ENCODE measurements at regions not wholly inside any gene's neighbourhood (a gene's known extent, or its start where the extent isn't known, plus 50 kb on each side); places are given as distances from the start of the nearest gene placed in this dataset.
A peak's percentile ranks its signal among the peaks of the same experiment; 100 is the strongest.

- H3K27me3 Mint-ChIP-seq (ENCODE audit: low read depth): no peaks in the 10 kb centered on the region; the same call in 1 of the 2 replicates
- ChIA-PET CTCF (interaction anchor here (1.4 kb wide), 1 partner anchor 315 kb away, joined by 3 read pairs; no protein-coding TSS in a partner anchor), POLR2A (no interaction called here)
- DNase-seq (ENCODE audit: low spot score) (no peak), ATAC-seq (no peak)
- no peak overlapping the region for H3K4me3 Mint-ChIP-seq
- H3K27ac Mint-ChIP-seq: no peak overlapping the region
- peaks cover 24% of the 10 kb centered on the region for H3K4me1 Mint-ChIP-seq
- H3K9me3 Mint-ChIP-seq: no peaks in the 10 kb centered on the region
- H3K36me3 Mint-ChIP-seq: no peaks in the 10 kb centered on the region
- TF ChIP-seq NR1H2 (CRISPR knock-in tag; IDR thresholded peaks at IDR 0.05): no peak
- TF ChIP-seq TP53 (CRISPR knock-in tag; IDR thresholded peaks at IDR 0.05): no peak
- no peak for TF ChIP-seq ESRRA (CRISPR knock-in tag; IDR thresholded peaks at IDR 0.05; ENCODE audit: borderline replicate concordance)
Observed at GRCh38 chr2:236744716-236745115, 175.1 kb downstream of the ACKR3 start.

- DNase-seq (ENCODE audit: low spot score): no peak
- H3K36me3 Mint-ChIP-seq: no peaks in the 10 kb centered on the region
- TF ChIP-seq ZNF121 (CRISPR knock-in tag; IDR thresholded peaks at IDR 0.05) (no peak), PRRX2 (CRISPR knock-in tag; IDR thresholded peaks at IDR 0.05) (no peak), ZNF671 (CRISPR knock-in tag; IDR thresholded peaks at IDR 0.05) (no peak), FOXK1 (CRISPR knock-in tag; IDR thresholded peaks at IDR 0.05) (no peak), GRHL2 (CRISPR knock-in tag; IDR thresholded peaks at IDR 0.05; ENCODE audit: insufficient replicate concordance, severe bottlenecking) (no peak), IRF1 (CRISPR knock-in tag; IDR thresholded peaks at IDR 0.05) (no peak), SP1 (CRISPR knock-in tag; conservative IDR thresholded peaks at IDR 0.05) (no peak), FOXJ3 (CRISPR knock-in tag; IDR thresholded peaks at IDR 0.05; ENCODE audit: borderline replicate concordance) (no peak), E2F4 (CRISPR knock-in tag; IDR thresholded peaks at IDR 0.05; ENCODE audit: borderline replicate concordance, low read depth) (no peak), SMAD4 (CRISPR knock-in tag; IDR thresholded peaks at IDR 0.05) (no peak), TP53 (CRISPR knock-in tag; IDR thresholded peaks at IDR 0.05) (no peak), ZNF512 (CRISPR knock-in tag; IDR thresholded peaks at IDR 0.05; ENCODE audit: borderline replicate concordance) (no peak), ATF6 (CRISPR knock-in tag; IDR thresholded peaks at IDR 0.05) (no peak), HMGXB4 (CRISPR knock-in tag; IDR thresholded peaks at IDR 0.05) (no peak)
- CTCF ChIA-PET: interaction anchor here (0.7 to 1.4 kb wide), 3 partner anchors 176 to 314 kb away, joined by 3 to 4 read pairs (median 3); partner anchors contain the start of gene ACKR3
- H3K27me3 Mint-ChIP-seq (ENCODE audit: low read depth): no peaks in the 10 kb centered on the region; the same call in 1 of the 2 replicates
- ATAC-seq: 0 out of 2 replicates have a peak, but pooled peaks have one; percentile 47
- POLR2A ChIA-PET: no interaction called here
- H3K27ac Mint-ChIP-seq: no peak overlapping the region
- H3K9me3 Mint-ChIP-seq: no peaks in the 10 kb centered on the region
- H3K4me3 Mint-ChIP-seq: no peak overlapping the region
- peaks cover 24% of the 10 kb centered on the region for H3K4me1 Mint-ChIP-seq
Observed at GRCh38 chr2:236745420-236746210, 176.0 kb downstream of the ACKR3 start.
